HG03060 (cell line): ENCODE measurements at regions not wholly inside any gene's neighbourhood (a gene's known extent, or its start where the extent isn't known, plus 50 kb on each side); places are given as distances from the start of the nearest gene placed in this dataset.

Experiments used
- ATAC-seq: cut with Tn5 transposase; IDR thresholded peaks from one replicate; pipeline ENCODE4 v1.9.1; 2021; ENCODE audit warnings: low read depth, moderate number of reproducible peaks; ENCODE audit not compliant: unreplicated experiment

GRCh38 chr6:117076076-117076475 is 189.3 kb upstream of the VGLL2 start:
- no peak for ATAC-seq

- no peak for ATAC-seq
Observed at GRCh38 chr6:117077300-117077699, 188.1 kb upstream of the VGLL2 start.

- no peak for ATAC-seq
Observed at GRCh38 chr6:117078624-117079023, 186.7 kb upstream of the VGLL2 start.

- ATAC-seq = no peak
Observed at GRCh38 chr6:117079951-117080350, 185.4 kb upstream of the VGLL2 start.

- no peak for ATAC-seq
Observed at GRCh38 chr6:117089604-117090003, 175.8 kb upstream of the VGLL2 start.

GRCh38 chr6:117110146-117110545 is 155.2 kb upstream of the VGLL2 start:
- ATAC-seq = no peak

- no peak for ATAC-seq
Observed at GRCh38 chr6:117110737-117111136, 154.6 kb upstream of the VGLL2 start.

GRCh38 chr6:117117652-117118051 is 147.7 kb upstream of the VGLL2 start:
- ATAC-seq = no peak

GRCh38 chr6:117118490-117118889 is 146.9 kb upstream of the VGLL2 start:
- no peak for ATAC-seq

- ATAC-seq = no peak
Observed at GRCh38 chr6:117126213-117126612, 139.1 kb upstream of the VGLL2 start.

GRCh38 chr6:117128052-117128451 is 137.3 kb upstream of the VGLL2 start:
- ATAC-seq = no peak

- no peak for ATAC-seq
Observed at GRCh38 chr6:117130125-117130524, 135.2 kb upstream of the VGLL2 start.

GRCh38 chr6:117136702-117137101 is 128.7 kb upstream of the VGLL2 start:
- ATAC-seq = no peak

- ATAC-seq = no peak
Observed at GRCh38 chr6:117137711-117138110, 127.6 kb upstream of the VGLL2 start.

GRCh38 chr6:117138425-117138824 is 126.9 kb upstream of the VGLL2 start:
- ATAC-seq = no peak

GRCh38 chr6:117138920-117139319 is 126.4 kb upstream of the VGLL2 start:
- ATAC-seq = no peak

GRCh38 chr6:117142142-117142541 is 123.2 kb upstream of the VGLL2 start:
- no peak for ATAC-seq

- ATAC-seq = no peak
Observed at GRCh38 chr6:117142995-117143394, 122.4 kb upstream of the VGLL2 start.

- ATAC-seq = no peak
Observed at GRCh38 chr6:117143647-117144046, 121.7 kb upstream of the VGLL2 start.

GRCh38 chr6:117145940-117146339 is 119.4 kb upstream of the VGLL2 start:
- ATAC-seq = no peak

- no peak for ATAC-seq
Observed at GRCh38 chr6:117149324-117149723, 116.0 kb upstream of the VGLL2 start.

GRCh38 chr6:117156741-117157140 is 108.6 kb upstream of the VGLL2 start:
- ATAC-seq = no peak

GRCh38 chr6:117157448-117157847 is 107.9 kb upstream of the VGLL2 start:
- ATAC-seq = no peak
